Endodermal cell (in vitro differentiated cells): ENCODE measurements at regions not wholly inside any gene's neighbourhood (a gene's known extent, or its start where the extent isn't known, plus 50 kb on each side); places are given as distances from the start of the nearest gene placed in this dataset.

Experiments used
- DNase-seq: peaks from one replicate; pipeline ENCODE4 v3.0.0-alpha.2; 2017
- H3K27ac ChIP-seq: 2 replicates; pipeline ENCODE4 v1.5.1; 2013; ENCODE audit warnings: mild to moderate bottlenecking, low read depth, low read length, moderate library complexity
- H3K27me3 ChIP-seq: 2 replicates; pipeline ENCODE4 v1.6.1; 2013; ENCODE audit warnings: mild to moderate bottlenecking, low read length, moderate library complexity; ENCODE audit not compliant: insufficient read depth, control insufficient read depth, poor library complexity, severe bottlenecking
- H3K36me3 ChIP-seq: 2 replicates; pipeline ENCODE4 v1.7.0; 2013; ENCODE audit warnings: mild to moderate bottlenecking, low read length, moderate library complexity; ENCODE audit not compliant: control insufficient read depth, insufficient read depth
- H3K4me1 ChIP-seq: one replicate; pipeline ENCODE4 v1.7.0; 2013; ENCODE audit warnings: low read length; ENCODE audit not compliant: control insufficient read depth, insufficient read depth
- H3K4me3 ChIP-seq: 2 replicates; pipeline ENCODE4 v1.5.1; 2013; ENCODE audit warnings: mild to moderate bottlenecking, low read length, moderate library complexity
- H3K9ac ChIP-seq: 2 replicates; pipeline ENCODE4 v1.6.1; 2013; ENCODE audit warnings: mild to moderate bottlenecking, low read length, moderate library complexity; ENCODE audit not compliant: poor library complexity, severe bottlenecking; ENCODE audit errors: extremely low read depth
- H3K9me3 ChIP-seq: 2 replicates; pipeline ENCODE4 v1.6.1; 2013; ENCODE audit warnings: mild to moderate bottlenecking, low read length, moderate library complexity; ENCODE audit not compliant: control insufficient read depth
- H3K27ac Mint-ChIP-seq: 2 replicates; pipeline ENCODE4 v1.8.0; 2020; ENCODE audit warnings: mixed read lengths
- H3K27me3 Mint-ChIP-seq: 2 replicates; pipeline ENCODE4 v1.8.0; 2021; ENCODE audit warnings: mild to moderate bottlenecking, mixed read lengths; ENCODE audit not compliant: insufficient read depth
- H3K36me3 Mint-ChIP-seq: 2 replicates; pipeline ENCODE4 v1.8.0; 2020; ENCODE audit warnings: low read depth, mixed read lengths
- H3K4me1 Mint-ChIP-seq: 2 replicates; pipeline ENCODE4 v1.8.0; 2020; ENCODE audit warnings: mixed read lengths
- H3K4me3 Mint-ChIP-seq: 2 replicates; pipeline ENCODE4 v1.8.0; 2020; ENCODE audit warnings: mild to moderate bottlenecking, moderate library complexity, mixed read lengths
- H3K9me3 Mint-ChIP-seq: 2 replicates; pipeline ENCODE4 v1.8.0; 2020; ENCODE audit warnings: mild to moderate bottlenecking, mixed read lengths
- WGBS, 2 experiments: methylation state at CpG; one replicate each; pipeline versions ENCODE4 v1.1.5 to v1.1.7; 2013; ENCODE audit warnings: missing lambda C conversion rate in 2 of 2, mixed read lengths in 1 of 2; ENCODE audit not compliant: insufficient coverage in 1 of 2, insufficient read length in 1 of 2; 5-methylcytosine and 5-hydroxymethylcytosine counted together
- TF ChIP-seq, protein P1 (sequence below): fragments of 200-600 bp; sonication (generic); conservative IDR thresholded peaks from 2 replicates; pipeline ENCODE4 v1.5.0; 2021; ENCODE audit warnings: antibody characterized with exemption, mild to moderate bottlenecking

DNA sequence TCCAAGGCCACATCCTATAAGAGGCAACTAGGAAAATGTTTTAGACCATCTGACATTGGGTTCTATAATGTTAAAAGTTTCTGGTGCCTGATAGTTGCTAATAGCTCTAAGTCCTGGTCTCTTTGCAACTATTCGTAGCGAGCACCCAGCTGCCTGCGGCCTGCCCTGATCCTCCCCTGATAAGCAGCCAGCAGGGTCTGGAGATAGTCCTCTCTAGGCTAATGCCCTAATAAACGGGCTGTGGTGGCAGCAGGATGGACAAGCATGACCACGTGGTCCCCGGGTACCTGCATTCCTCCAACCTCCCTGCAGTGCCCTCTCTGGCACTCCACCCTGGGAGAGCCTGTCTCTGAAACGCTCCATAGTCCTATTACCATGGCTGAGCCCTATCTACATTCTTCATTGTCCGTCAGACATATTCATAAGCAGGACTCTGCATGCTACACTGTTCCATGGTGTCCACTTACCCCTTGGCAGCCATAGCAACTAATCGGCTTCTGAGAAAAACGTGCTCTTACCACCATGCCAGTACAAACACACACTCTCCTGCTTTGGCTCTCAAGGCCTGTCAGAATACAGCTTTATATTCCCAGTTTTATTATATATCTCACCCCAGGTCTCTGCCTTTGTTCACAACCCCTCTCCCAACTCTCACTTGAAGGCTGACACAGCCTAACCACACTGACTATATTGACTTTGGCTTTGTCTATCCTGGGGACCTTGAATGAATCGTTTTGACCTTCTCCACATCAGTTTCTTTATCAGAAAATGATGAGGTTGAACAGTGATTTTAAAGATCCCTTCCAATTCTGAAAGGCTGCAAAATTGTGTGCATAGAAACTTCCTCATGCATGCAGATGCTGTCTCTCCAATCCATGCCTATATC, 49.9 kb upstream of the DAPK1 start:
- Histone ChIP-seq H3K9me3 (no peaks in the 10 kb centered on the region), H3K36me3 (no peaks in the 10 kb centered on the region), H3K27ac (peak overlapping the region; percentile 19), H3K9ac (no peak overlapping the region), H3K4me3 (no peak overlapping the region), H3K4me1 (no peaks in the 10 kb centered on the region), H3K27me3 (no peaks in the 10 kb centered on the region)
- 85 to 88% methylated on average over 10 to 11 of the region's 11 CpGs for WGBS, 2 experiments
- no peak overlapping the region for H3K4me3 Mint-ChIP-seq
- peaks cover 10% of the 10 kb centered on the region for H3K4me1 Mint-ChIP-seq
- no peaks in the 10 kb centered on the region for H3K36me3 Mint-ChIP-seq
- H3K9me3 Mint-ChIP-seq, result no peaks in the 10 kb centered on the region
- no peak overlapping the region for H3K27ac Mint-ChIP-seq
- peaks cover 3% of the 10 kb centered on the region for H3K27me3 Mint-ChIP-seq
- DNase-seq, result no peak
- TF ChIP-seq, protein P1, sequence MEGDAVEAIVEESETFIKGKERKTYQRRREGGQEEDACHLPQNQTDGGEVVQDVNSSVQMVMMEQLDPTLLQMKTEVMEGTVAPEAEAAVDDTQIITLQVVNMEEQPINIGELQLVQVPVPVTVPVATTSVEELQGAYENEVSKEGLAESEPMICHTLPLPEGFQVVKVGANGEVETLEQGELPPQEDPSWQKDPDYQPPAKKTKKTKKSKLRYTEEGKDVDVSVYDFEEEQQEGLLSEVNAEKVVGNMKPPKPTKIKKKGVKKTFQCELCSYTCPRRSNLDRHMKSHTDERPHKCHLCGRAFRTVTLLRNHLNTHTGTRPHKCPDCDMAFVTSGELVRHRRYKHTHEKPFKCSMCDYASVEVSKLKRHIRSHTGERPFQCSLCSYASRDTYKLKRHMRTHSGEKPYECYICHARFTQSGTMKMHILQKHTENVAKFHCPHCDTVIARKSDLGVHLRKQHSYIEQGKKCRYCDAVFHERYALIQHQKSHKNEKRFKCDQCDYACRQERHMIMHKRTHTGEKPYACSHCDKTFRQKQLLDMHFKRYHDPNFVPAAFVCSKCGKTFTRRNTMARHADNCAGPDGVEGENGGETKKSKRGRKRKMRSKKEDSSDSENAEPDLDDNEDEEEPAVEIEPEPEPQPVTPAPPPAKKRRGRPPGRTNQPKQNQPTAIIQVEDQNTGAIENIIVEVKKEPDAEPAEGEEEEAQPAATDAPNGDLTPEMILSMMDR, result no peak
